H9 (cell line): ENCODE measurements at regions not wholly inside any gene's neighbourhood (a gene's known extent, or its start where the extent isn't known, plus 50 kb on each side); places are given as distances from the start of the nearest gene placed in this dataset.

ENCODE experiments used
- DNase-seq: peaks from one replicate; pipeline ENCODE4 v3.0.0-alpha.2; 2017
- H2AFZ ChIP-seq: one replicate; pipeline ENCODE4 v1.6.1; 2013; ENCODE audit warnings: mild to moderate bottlenecking, low read length, control low read depth, moderate library complexity
- H2AK5ac ChIP-seq: 2 replicates; pipeline ENCODE4 v1.6.1; 2013; ENCODE audit warnings: low read length, control low read depth, mixed read lengths; ENCODE audit not compliant: insufficient read length
- H2BK120ac ChIP-seq: one replicate; pipeline ENCODE4 v1.6.1; 2013; ENCODE audit warnings: low read depth, mild to moderate bottlenecking, low read length, control low read depth, inconsistent platforms; ENCODE audit not compliant: poor library complexity, severe bottlenecking
- H2BK12ac ChIP-seq: 2 replicates; pipeline ENCODE4 v1.6.1; 2013; ENCODE audit warnings: low read length, control low read depth, mixed read lengths, low read depth; ENCODE audit not compliant: insufficient read length
- H2BK15ac ChIP-seq: 2 replicates; pipeline ENCODE4 v1.6.1; 2013; ENCODE audit warnings: low read depth, low read length, control low read depth
- H2BK20ac ChIP-seq: one replicate; pipeline ENCODE4 v1.6.1; 2013; ENCODE audit warnings: low read depth, mild to moderate bottlenecking, low read length, control low read depth, inconsistent platforms; ENCODE audit not compliant: poor library complexity, severe bottlenecking
- H2BK5ac ChIP-seq: 2 replicates; pipeline ENCODE4 v1.6.1; 2013; ENCODE audit warnings: low read length, control low read depth, mixed read lengths; ENCODE audit not compliant: insufficient read length
- H3K14ac ChIP-seq: 2 replicates; pipeline ENCODE4 v1.6.1; 2013; ENCODE audit warnings: low read length, control low read depth; ENCODE audit not compliant: insufficient read depth
- H3K18ac ChIP-seq: 2 replicates; pipeline ENCODE4 v1.6.1; 2013; ENCODE audit warnings: low read depth, mild to moderate bottlenecking, mixed read lengths, low read length, control low read depth; ENCODE audit not compliant: insufficient read length
- H3K23ac ChIP-seq: 2 replicates; pipeline ENCODE4 v1.6.1; 2013; ENCODE audit warnings: low read length, control low read depth, mixed read lengths, low read depth; ENCODE audit not compliant: insufficient read length
- H3K23me2 ChIP-seq: 2 replicates; pipeline ENCODE4 v1.6.1; 2013; ENCODE audit warnings: low read depth, mild to moderate bottlenecking, mixed read lengths, low read length, control low read depth; ENCODE audit not compliant: insufficient read length, poor library complexity, severe bottlenecking
- H3K27ac ChIP-seq: 2 replicates; pipeline ENCODE4 v1.5.1; 2013; ENCODE audit warnings: low read length, control low read depth, mixed read lengths, low read depth; ENCODE audit not compliant: insufficient read length
- H3K27me3 ChIP-seq: 2 replicates; pipeline ENCODE4 v1.6.1; 2013; ENCODE audit warnings: low read length, control low read depth, inconsistent platforms; ENCODE audit not compliant: insufficient read depth
- H3K4ac ChIP-seq: 2 replicates; pipeline ENCODE4 v1.6.1; 2013; ENCODE audit warnings: low read depth, mild to moderate bottlenecking, control low read depth, inconsistent platforms, low read length, moderate library complexity
- H3K4me1 ChIP-seq: 2 replicates; pipeline ENCODE4 v1.6.1; 2013; ENCODE audit warnings: low read length, control low read depth, inconsistent platforms; ENCODE audit not compliant: insufficient read depth
- H3K4me2 ChIP-seq: 2 replicates; pipeline ENCODE4 v1.6.1; 2013; ENCODE audit warnings: low read length, control low read depth, mixed read lengths; ENCODE audit not compliant: insufficient read length, insufficient read depth
- H3K56ac ChIP-seq: 2 replicates; pipeline ENCODE4 v1.6.1; 2013; ENCODE audit warnings: low read depth, mild to moderate bottlenecking, mixed read lengths, low read length, control low read depth; ENCODE audit not compliant: insufficient read length
- H3K79me1 ChIP-seq: 2 replicates; pipeline ENCODE4 v1.6.1; 2013; ENCODE audit warnings: low read depth, mild to moderate bottlenecking, moderate library complexity, low read length, control low read depth, inconsistent platforms; ENCODE audit not compliant: insufficient read depth, poor library complexity, severe bottlenecking
- H3K79me2 ChIP-seq: 2 replicates; pipeline ENCODE4 v1.6.1; 2013; ENCODE audit warnings: low read length, control low read depth, inconsistent platforms; ENCODE audit not compliant: insufficient read depth
- H3K9ac ChIP-seq: 2 replicates; pipeline ENCODE4 v1.6.1; 2013; ENCODE audit warnings: low read length, control low read depth, mixed read lengths; ENCODE audit not compliant: insufficient read length; ENCODE audit errors: extremely low read depth
- H3K9me3 ChIP-seq: one replicate; pipeline ENCODE4 v1.6.1; 2013; ENCODE audit warnings: low read depth, low read length, inconsistent platforms; ENCODE audit not compliant: control insufficient read depth
- H3T11ph ChIP-seq: one replicate; pipeline ENCODE4 v1.6.1; 2013; ENCODE audit warnings: mild to moderate bottlenecking, low read length, control low read depth, inconsistent platforms
- H4K20me1 ChIP-seq: one replicate; pipeline ENCODE4 v1.6.1; 2013; ENCODE audit not compliant: control insufficient read depth, insufficient read length, insufficient read depth
- H4K5ac ChIP-seq: 2 replicates; pipeline ENCODE4 v1.6.1; 2013; ENCODE audit warnings: low read depth, mild to moderate bottlenecking, mixed read lengths, low read length, control low read depth; ENCODE audit not compliant: insufficient read length
- H4K8ac ChIP-seq: replicated peaks from 2 replicates; pipeline ENCODE4 v1.6.1; 2013; ENCODE audit warnings: low read length, control low read depth, mixed read lengths, low read depth; ENCODE audit not compliant: insufficient read length
- H4K91ac ChIP-seq: 2 replicates; pipeline ENCODE4 v1.6.1; 2013; ENCODE audit warnings: low read depth, mild to moderate bottlenecking, moderate library complexity, mixed read lengths, low read length, control low read depth; ENCODE audit not compliant: insufficient read length
- H3K27ac Mint-ChIP-seq, 3 experiments: 2 replicates in 2 of 3; 3 replicates in 1 of 3; pipeline ENCODE4 v1.8.0; 2020 to 2021; ENCODE audit warnings: mixed read lengths in 3 of 3, mild to moderate bottlenecking in 1 of 3, moderate library complexity in 1 of 3
- H3K27me3 Mint-ChIP-seq: 2 replicates; pipeline ENCODE4 v1.8.0; 2021; ENCODE audit warnings: low read depth, mild to moderate bottlenecking, moderate library complexity, mixed read lengths
- H3K36me3 Mint-ChIP-seq, 3 experiments: 2 replicates in 2 of 3; 3 replicates in 1 of 3; pipeline ENCODE4 v1.8.0; 2020 to 2021; ENCODE audit warnings: low read depth in 3 of 3, mixed read lengths in 3 of 3; ENCODE audit not compliant: insufficient read depth in 1 of 3
- H3K4me1 Mint-ChIP-seq, 2 experiments: 2 replicates each; pipeline ENCODE4 v1.8.0; 2020; ENCODE audit warnings: mixed read lengths in 2 of 2
- H3K4me3 Mint-ChIP-seq, 2 experiments: 2 replicates in 1 of 2; 3 replicates in 1 of 2; pipeline ENCODE4 v1.8.0; 2020 to 2021; ENCODE audit warnings: mild to moderate bottlenecking in 2 of 2, mixed read lengths in 2 of 2, moderate library complexity in 1 of 2
- H3K9me3 Mint-ChIP-seq, 2 experiments: 2 replicates in 1 of 2; 3 replicates in 1 of 2; pipeline ENCODE4 v1.8.0; 2020; ENCODE audit warnings: mild to moderate bottlenecking in 2 of 2, mixed read lengths in 2 of 2, moderate library complexity in 1 of 2
- WGBS: extraction: QIAGEN DNeasy Blood & Tissue Kit; methylation state at CpG from one replicate; pipeline ENCODE4 v1.1.7; 2013; ENCODE audit warnings: missing lambda C conversion rate, low lambda C conversion rate, mixed read lengths; ENCODE audit not compliant: insufficient read length; ENCODE audit errors: extremely low coverage; 5-methylcytosine and 5-hydroxymethylcytosine counted together
- TF ChIP-seq, protein P1 (sequence below): fragments of 200-600 bp; sonication (generic); conservative IDR thresholded peaks from 3 replicates; pipeline ENCODE4 v1.8.0; 2021; ENCODE audit warnings: antibody characterized with exemption, mild to moderate bottlenecking

DNA sequence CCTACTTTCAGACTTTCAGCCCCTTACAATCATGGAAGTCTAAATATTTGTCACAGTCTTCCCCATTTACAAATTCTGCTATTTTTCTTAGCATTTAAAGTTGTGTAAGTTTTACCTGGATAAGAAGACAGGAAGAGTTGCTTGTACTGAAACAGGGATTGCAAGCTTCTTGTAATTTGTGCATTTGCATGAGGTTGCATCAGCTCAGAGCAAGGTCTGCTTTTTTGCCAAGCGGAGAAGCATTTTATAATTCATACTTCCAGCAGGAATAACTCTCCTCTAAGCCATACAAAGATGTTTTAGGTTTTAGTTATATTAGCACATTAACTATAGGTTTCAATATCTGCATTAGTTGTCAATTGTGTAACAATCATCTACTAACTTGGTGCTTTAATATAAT, 922.0 kb upstream of the PABPC4L start:
- WGBS, result no CpG with 5 or more reads among the region's 1 CpG
- H4K91ac ChIP-seq, result no peak overlapping the region
- H4K20me1 ChIP-seq, result no peaks in the 10 kb centered on the region
- H3K79me1 ChIP-seq, result no peaks in the 10 kb centered on the region
- no peak overlapping the region for H3K23ac ChIP-seq
- H2BK20ac ChIP-seq, result no peak overlapping the region
- H3K4me2 ChIP-seq, result no peak overlapping the region
- H3K4me3 Mint-ChIP-seq, result no peak overlapping the region
- H3K4ac ChIP-seq, result no peak overlapping the region
- no peak overlapping the region for H2AFZ ChIP-seq
- H2AK5ac ChIP-seq, result no peak overlapping the region
- no peaks in the 10 kb centered on the region for H3K4me1 ChIP-seq
- H3K36me3 Mint-ChIP-seq, result no peaks in the 10 kb centered on the region
- H3K79me2 ChIP-seq, result no peaks in the 10 kb centered on the region
- no peak overlapping the region for H3K56ac ChIP-seq
- no peak overlapping the region for H3K18ac ChIP-seq
- no peak overlapping the region for H3K14ac ChIP-seq
- no peak overlapping the region for H4K8ac ChIP-seq
- DNase-seq, result no peak
- H2BK15ac ChIP-seq, result no peak overlapping the region
- no peaks in the 10 kb centered on the region for H3K27me3 ChIP-seq
- H2BK5ac ChIP-seq, result no peak overlapping the region
- H3K23me2 ChIP-seq, result no peaks in the 10 kb centered on the region
- no peak overlapping the region for H4K5ac ChIP-seq
- no peaks in the 10 kb centered on the region; a peak in 1 of 5 replicates for H3K9me3 Mint-ChIP-seq
- no peak overlapping the region for H3K27ac ChIP-seq
- no peak overlapping the region for H2BK120ac ChIP-seq
- TF ChIP-seq, protein P1, sequence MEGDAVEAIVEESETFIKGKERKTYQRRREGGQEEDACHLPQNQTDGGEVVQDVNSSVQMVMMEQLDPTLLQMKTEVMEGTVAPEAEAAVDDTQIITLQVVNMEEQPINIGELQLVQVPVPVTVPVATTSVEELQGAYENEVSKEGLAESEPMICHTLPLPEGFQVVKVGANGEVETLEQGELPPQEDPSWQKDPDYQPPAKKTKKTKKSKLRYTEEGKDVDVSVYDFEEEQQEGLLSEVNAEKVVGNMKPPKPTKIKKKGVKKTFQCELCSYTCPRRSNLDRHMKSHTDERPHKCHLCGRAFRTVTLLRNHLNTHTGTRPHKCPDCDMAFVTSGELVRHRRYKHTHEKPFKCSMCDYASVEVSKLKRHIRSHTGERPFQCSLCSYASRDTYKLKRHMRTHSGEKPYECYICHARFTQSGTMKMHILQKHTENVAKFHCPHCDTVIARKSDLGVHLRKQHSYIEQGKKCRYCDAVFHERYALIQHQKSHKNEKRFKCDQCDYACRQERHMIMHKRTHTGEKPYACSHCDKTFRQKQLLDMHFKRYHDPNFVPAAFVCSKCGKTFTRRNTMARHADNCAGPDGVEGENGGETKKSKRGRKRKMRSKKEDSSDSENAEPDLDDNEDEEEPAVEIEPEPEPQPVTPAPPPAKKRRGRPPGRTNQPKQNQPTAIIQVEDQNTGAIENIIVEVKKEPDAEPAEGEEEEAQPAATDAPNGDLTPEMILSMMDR, result no peak
- no peak overlapping the region for H3K9ac ChIP-seq
- H3K27ac Mint-ChIP-seq, result peak overlapping the region in 2 of 3 experiments; percentile 12 to 65; a peak in 3 of 7 replicates
- H3T11ph ChIP-seq, result no peak overlapping the region
- no peaks in the 10 kb centered on the region for H3K9me3 ChIP-seq
- H3K27me3 Mint-ChIP-seq, result no peaks in the 10 kb centered on the region
- H3K4me1 Mint-ChIP-seq, result peaks cover 3 to 6% of the 10 kb centered on the region in 2 experiments; a peak in 2 of 4 replicates
- no peak overlapping the region for H2BK12ac ChIP-seq
